CD4-positive, alpha-beta T cell treated with Interleukin-2 at 100 ng/mL for 4 hours (primary cell): ENCODE measurements at regions not wholly inside any gene's neighbourhood (a gene's known extent, or its start where the extent isn't known, plus 50 kb on each side); places are given as distances from the start of the nearest gene placed in this dataset.
"Not testable (repeated sequence)": the region's sequence is repeated elsewhere in the genome, so short reads cannot be mapped to it uniquely, and the experiment has no call there.

ENCODE experiments used
- DNase-seq: peaks from one replicate; pipeline ENCODE4 v3.0.0-alpha.2; 2020; ENCODE audit warnings: low spot score

DNA sequence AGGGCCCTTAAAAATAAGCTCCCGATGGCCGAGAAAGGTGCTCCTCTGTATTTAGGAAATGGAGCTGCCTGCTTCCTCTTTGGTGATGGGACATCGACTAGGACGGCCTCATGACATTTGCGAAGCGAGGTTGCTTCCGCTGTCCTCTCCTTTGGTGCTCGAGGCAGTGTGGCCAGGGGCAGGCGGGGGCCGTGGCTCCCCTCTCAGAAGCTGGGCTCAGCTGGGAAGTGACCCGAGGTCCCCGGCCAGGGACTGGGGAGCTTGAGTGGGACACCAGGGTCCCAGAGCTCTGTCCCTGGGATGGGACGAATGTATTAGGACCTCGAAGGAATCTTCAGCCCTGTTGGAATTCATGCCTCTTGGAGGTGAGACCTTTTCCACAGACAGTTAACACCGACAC lies 151.1 kb downstream of the CTTN start:
- DNase-seq: no peak

- DNase-seq: no peak
Measured at GRCh38 chr11:70549796-70550195, 151.5 kb downstream of the CTTN start.

DNA sequence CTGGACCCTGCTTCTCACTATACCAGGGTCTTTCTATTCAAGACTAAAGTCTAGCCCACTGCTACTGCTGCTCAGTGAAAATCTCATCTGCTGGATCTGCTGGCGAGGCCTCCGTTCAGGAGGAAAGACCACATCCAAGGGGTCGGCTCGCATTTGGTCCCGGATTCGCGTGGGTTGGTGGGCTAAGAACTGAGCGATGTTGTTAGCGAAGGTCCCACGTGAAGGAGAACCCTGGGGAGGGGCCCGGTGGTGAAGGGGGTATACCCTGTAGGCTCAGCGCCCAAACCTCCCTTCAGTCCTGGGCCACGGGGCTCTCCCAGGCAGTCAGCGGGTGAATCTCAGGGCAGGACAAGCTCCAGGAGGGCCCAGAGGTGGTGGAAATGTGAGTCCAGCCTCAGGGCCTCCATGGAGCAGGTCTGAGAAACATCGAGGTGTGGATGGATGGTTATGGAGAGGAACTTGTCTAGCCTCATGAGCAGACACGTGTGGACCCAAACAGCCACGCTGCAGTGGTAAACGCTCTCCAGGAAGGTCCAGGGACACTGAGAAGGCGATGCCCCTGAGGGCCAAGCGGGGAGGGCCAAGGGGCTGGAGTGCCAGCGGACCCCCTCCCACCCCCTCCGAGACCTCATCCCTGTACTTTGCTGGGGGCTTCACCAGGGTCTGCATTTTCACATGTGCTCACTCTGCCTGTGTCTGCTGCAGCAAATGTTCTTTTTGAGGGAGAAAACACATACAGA lies 152.3 kb downstream of the CTTN start:
- DNase-seq: no peak

GRCh38 chr11:70551351-70552166 lies 153.2 kb downstream of the CTTN start:
- DNase-seq: no peak

- DNase-seq: no peak
Measured at GRCh38 chr11:70552167-70553150, 154.1 kb downstream of the CTTN start.

- DNase-seq: no peak
Measured at GRCh38 chr11:70555078-70555477, 156.7 kb downstream of the CTTN start.

DNA sequence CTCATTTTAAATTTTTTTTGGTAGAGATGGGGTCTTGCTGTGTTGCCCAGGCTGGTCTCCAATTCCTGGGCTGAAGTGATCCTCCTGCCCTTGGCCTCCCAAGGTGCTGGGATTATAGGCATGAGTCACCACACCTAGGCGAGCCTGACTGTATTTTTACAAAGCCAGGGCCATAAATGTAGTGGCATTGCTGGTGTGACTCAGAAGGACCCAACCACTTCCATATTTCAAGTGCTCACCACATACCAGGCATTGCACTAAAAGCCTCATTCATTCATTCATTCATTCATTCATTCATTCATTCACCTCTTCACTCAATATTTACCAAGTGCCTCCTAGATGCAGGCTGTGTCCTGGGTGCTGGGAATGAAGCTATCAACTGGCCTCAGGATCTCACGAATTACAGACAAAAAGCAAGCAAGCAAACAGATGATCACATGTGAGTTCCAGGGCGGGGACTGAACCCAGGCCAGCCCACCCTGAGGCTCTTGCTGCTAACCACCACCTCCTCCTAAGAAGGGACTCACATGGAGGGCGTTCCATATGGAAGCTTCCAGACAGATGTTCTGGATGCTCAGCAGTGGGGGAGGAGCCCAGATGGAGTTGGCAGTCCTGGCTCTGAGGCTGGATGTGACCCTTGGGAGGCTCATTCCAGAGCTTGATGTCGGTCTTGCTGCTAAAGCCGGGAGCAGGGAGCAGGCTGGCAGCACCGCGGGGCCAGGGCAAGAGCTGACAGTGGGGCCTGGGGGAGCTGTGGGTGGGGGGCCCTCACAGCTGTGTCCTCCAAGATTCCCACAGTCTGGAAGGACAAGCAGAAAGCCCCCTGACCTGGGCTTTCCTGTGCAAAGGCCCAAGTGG lies 158.8 kb downstream of the CTTN start:
- no peak for DNase-seq

DNA sequence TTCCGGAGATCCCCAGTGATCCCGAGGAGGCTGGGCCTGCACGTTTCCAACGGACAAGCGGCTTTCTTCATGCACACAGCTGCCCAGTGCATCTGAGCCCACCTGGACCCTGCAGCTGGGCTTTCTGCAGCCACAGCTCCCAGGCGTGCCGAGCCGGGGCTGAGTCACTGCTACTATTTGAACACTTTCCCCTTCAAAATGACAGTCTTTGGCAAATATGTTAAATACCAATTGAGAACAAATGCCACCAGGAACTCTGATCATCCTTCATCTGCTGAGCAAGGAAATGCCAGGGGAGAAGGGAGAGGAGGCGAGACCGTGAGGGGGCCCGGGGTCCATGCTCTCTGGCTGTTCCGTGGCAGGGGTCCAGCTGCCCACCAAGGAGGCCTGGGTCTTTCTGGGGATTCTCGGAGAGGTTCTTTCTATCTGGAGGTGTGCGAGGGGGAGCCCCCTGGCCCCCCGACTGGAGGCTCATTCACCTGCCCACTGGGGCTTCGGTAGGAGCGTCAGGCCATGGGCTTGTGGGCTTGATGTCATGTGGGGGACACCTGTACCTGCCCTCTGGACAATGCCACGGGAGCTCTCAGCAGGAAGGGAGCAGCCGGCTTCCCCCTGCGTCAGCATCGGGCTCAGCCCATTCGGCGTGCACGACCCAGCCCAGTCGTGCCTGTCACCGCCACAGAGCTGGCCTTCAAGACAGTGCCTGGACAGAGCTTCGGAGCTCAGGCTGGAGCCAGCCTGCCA lies 159.6 kb downstream of the CTTN start:
- DNase-seq: no peak

- no peak for DNase-seq
Measured at GRCh38 chr11:70558681-70559080, 160.4 kb downstream of the CTTN start.

GRCh38 chr11:70559516-70559915 lies 161.2 kb downstream of the CTTN start:
- DNase-seq: no peak

DNA sequence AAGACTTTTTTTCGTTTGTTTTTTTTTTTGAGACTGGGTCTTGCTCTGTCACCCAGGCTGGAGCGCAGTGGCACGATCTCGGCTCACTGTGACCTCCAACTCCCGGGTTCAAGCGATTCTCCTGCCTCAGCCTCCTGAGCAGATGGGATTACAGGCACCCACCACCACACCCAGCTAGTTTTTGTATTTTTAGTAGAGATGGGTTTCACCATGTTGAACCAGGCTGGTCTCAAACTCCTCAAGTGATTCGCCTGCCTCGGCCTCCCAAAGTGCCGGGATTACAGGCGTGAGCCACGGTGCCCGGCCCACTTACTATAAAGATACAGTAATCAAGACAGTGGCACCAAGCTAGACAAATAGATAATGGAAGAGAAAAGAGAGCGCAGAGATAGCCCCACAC lies 162.3 kb downstream of the CTTN start:
- DNase-seq: not testable (repeated sequence)

- DNase-seq: no peak
Measured at GRCh38 chr11:70566768-70567530, 168.6 kb downstream of the CTTN start.

GRCh38 chr11:70567680-70568034 lies 169.3 kb downstream of the CTTN start:
- no peak for DNase-seq

DNA sequence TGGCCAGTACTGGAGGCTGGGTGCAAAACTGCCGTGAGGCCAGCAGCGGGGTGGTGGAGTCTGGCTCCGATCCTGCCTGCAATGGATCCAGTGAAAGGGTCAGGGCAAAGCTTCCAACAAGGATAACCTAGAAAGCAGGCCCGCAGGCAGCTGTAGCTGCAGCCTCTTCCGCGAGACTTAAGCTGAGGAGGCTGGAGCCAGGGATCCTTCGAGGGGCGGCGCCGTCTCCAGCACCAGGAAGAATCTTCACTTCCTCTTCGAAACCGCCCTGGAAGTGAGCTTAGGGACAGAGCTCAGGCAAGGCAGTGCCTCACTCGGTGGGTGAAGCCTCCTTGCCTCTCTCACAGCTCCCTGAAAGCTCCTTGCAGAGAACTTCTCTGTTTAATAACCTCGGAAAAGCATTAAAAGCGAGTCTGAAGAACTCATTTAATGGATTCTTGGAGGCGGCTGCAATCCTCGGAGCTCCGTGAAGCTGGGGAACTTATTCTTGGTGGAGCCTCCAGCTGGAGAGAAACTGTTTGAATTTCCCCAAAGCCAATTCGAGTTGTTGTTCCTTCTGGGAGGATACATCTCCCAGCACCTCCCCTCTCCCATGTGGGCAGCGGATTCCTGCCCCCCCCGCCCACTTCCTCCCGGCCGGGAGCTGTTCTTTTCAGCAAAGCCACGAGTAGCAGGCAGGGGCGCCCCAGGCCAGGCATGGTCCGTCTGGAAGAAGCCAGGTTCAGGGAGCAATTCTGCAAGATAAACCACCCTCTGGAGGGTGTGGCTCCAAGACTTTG lies 169.9 kb downstream of the CTTN start:
- no peak for DNase-seq

DNA sequence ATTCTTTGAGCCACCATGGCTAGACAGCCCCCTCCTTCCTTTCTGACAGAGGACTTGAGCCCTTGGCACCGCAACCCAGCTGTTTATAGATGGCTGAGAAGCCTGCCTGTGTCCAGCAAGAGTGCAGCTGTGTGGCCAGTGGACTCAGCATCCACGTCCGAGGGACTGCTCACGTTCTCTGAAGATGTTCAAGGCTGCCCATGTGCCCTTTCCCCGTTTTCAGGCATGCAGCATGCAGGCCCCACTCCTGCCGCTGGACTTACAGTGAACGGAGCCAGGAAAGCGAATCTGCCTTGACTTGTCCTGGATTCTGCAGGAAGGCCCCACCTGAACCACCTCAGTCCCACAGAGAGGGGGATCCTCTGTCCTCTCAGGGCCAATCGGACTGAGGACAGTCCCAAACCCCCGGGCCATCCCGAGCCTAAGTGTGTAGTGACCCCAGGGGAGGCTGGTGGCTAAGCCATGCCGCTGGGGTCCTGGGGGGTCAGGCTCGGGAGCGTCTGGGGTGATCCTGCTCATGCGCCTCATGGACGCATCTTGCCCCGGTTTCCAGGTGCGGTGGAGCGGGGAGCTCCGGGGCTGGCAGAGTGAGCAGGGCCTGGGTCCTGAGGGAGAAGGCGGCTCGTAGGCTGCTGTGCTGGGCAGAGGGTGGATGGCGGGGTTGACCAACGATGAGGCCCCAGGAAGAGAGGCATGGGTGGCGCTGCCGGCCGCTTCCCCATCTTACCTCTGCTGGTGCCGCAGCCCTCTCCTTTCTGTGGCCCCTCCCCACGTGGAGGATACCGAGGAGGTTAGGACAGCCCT lies 170.7 kb downstream of the CTTN start:
- no peak for DNase-seq

- no peak for DNase-seq
Measured at GRCh38 chr11:70569618-70569890, 171.2 kb downstream of the CTTN start.

- DNase-seq: no peak
Measured at GRCh38 chr11:70569996-70570692, 171.8 kb downstream of the CTTN start.
